Activated CD8-positive, alpha-beta memory T cell treated with anti-CD3 and anti-CD28 coated beads, Interleukin-2, amount 10 ng/mL, durations not matched to agents 7 days and 5 days (primary cell): ENCODE measurements at regions not wholly inside any gene's neighbourhood (a gene's known extent, or its start where the extent isn't known, plus 50 kb on each side); places are given as distances from the start of the nearest gene placed in this dataset.
"Not testable (repeated sequence)": the region's sequence is repeated elsewhere in the genome, so short reads cannot be mapped to it uniquely, and the experiment has no call there.

ENCODE experiments used
- ATAC-seq: fragments of 150-1000 bp; cut with Tn5 transposase; one replicate; pipeline ENCODE4 v1.10.0; 2021; ENCODE audit warnings: moderate library complexity
- CTCF ChIA-PET: fragments of 350-600 bp; sonication (Branson Sonifier 250); formaldehyde crosslinking; loops from one replicate; lab custom pipeline; 2021; ENCODE audit warnings: antibody characterized with exemption; lab: Charles Lee
- DNase-seq: peaks from one replicate; pipeline ENCODE4 v3.0.0-alpha.2; 2020
- H3K27ac Mint-ChIP-seq: one replicate; pipeline ENCODE4 v1.8.0; 2021; ENCODE audit warnings: mild to moderate bottlenecking, mixed read lengths
- H3K27me3 Mint-ChIP-seq: one replicate; pipeline ENCODE4 v1.8.0; 2021; ENCODE audit warnings: mixed read lengths
- H3K36me3 Mint-ChIP-seq: one replicate; pipeline ENCODE4 v1.8.0; 2021; ENCODE audit warnings: mild to moderate bottlenecking, mixed read lengths
- H3K4me1 Mint-ChIP-seq: one replicate; pipeline ENCODE4 v1.8.0; 2021; ENCODE audit warnings: mixed read lengths
- H3K4me3 Mint-ChIP-seq: one replicate; pipeline ENCODE4 v1.8.0; 2021; ENCODE audit warnings: mild to moderate bottlenecking, moderate library complexity, mixed read lengths
- H3K9me3 Mint-ChIP-seq: one replicate; pipeline ENCODE4 v1.8.0; 2022; ENCODE audit warnings: low read depth, mixed read lengths

GRCh38 chr15:24067733-24068501, 380.8 kb upstream of the NDN start:
- H3K4me3 Mint-ChIP-seq = no peak overlapping the region
- peaks cover 24% of the 10 kb centered on the region for H3K9me3 Mint-ChIP-seq
- H3K27ac Mint-ChIP-seq = no peak overlapping the region
- H3K27me3 Mint-ChIP-seq = no peaks in the 10 kb centered on the region
- DNase-seq = no peak
- H3K4me1 Mint-ChIP-seq = no peaks in the 10 kb centered on the region
- no peak for ATAC-seq
- CTCF ChIA-PET = no interaction called here
- H3K36me3 Mint-ChIP-seq = no peaks in the 10 kb centered on the region

- CTCF ChIA-PET = no interaction called here
- ATAC-seq = no peak
- H3K4me3 Mint-ChIP-seq = no peak overlapping the region
- DNase-seq = no peak
- no peaks in the 10 kb centered on the region for H3K4me1 Mint-ChIP-seq
- H3K27ac Mint-ChIP-seq = no peak overlapping the region
- no peaks in the 10 kb centered on the region for H3K27me3 Mint-ChIP-seq
- H3K36me3 Mint-ChIP-seq = no peaks in the 10 kb centered on the region
- H3K9me3 Mint-ChIP-seq = peaks cover 17% of the 10 kb centered on the region
These were observed 388.4 kb upstream of the NDN start for GRCh38 chr15:24075420-24076089.

- no peak for ATAC-seq
- Mint-ChIP-seq H3K4me3 (no peak overlapping the region), H3K36me3 (no peaks in the 10 kb centered on the region), H3K27me3 (no peaks in the 10 kb centered on the region), H3K27ac (no peak overlapping the region), H3K9me3 (peaks cover 18% of the 10 kb centered on the region), H3K4me1 (no peaks in the 10 kb centered on the region)
- CTCF ChIA-PET = no interaction called here
- DNase-seq = no peak
These were observed 389.1 kb upstream of the NDN start for GRCh38 chr15:24076090-24076784.

- ATAC-seq (no peak), DNase-seq (no peak)
- peaks cover 18% of the 10 kb centered on the region for H3K9me3 Mint-ChIP-seq
- H3K27ac Mint-ChIP-seq = no peak overlapping the region
- CTCF ChIA-PET = no interaction called here
- no peaks in the 10 kb centered on the region for H3K36me3 Mint-ChIP-seq
- H3K27me3 Mint-ChIP-seq = no peaks in the 10 kb centered on the region
- no peaks in the 10 kb centered on the region for H3K4me1 Mint-ChIP-seq
- H3K4me3 Mint-ChIP-seq = no peak overlapping the region
These were observed 391.4 kb upstream of the NDN start for GRCh38 chr15:24078310-24079029.

- H3K36me3 Mint-ChIP-seq, H3K4me3 Mint-ChIP-seq, H3K4me1 Mint-ChIP-seq, CTCF ChIA-PET, ATAC-seq, H3K27me3 Mint-ChIP-seq, H3K27ac Mint-ChIP-seq, DNase-seq: not testable (repeated sequence)
- peaks cover 23% of the 10 kb centered on the region for H3K9me3 Mint-ChIP-seq
These were observed 401.8 kb upstream of the NDN start for GRCh38 chr15:24088941-24089340.

- H3K27me3 Mint-ChIP-seq, H3K4me1 Mint-ChIP-seq, H3K36me3 Mint-ChIP-seq, ATAC-seq, H3K27ac Mint-ChIP-seq, DNase-seq, H3K9me3 Mint-ChIP-seq, H3K4me3 Mint-ChIP-seq, CTCF ChIA-PET: not testable (repeated sequence)
These were observed 414.4 kb upstream of the NDN start for GRCh38 chr15:24101503-24101902.

GRCh38 chr15:24107524-24107923, 420.4 kb upstream of the NDN start:
- H3K9me3 Mint-ChIP-seq, H3K4me3 Mint-ChIP-seq, H3K27me3 Mint-ChIP-seq, H3K4me1 Mint-ChIP-seq, H3K27ac Mint-ChIP-seq, DNase-seq, H3K36me3 Mint-ChIP-seq, CTCF ChIA-PET, ATAC-seq: not testable (repeated sequence)

- DNase-seq, H3K4me1 Mint-ChIP-seq, CTCF ChIA-PET, H3K4me3 Mint-ChIP-seq, ATAC-seq, H3K9me3 Mint-ChIP-seq, H3K36me3 Mint-ChIP-seq, H3K27ac Mint-ChIP-seq, H3K27me3 Mint-ChIP-seq: not testable (repeated sequence)
These were observed 420.8 kb upstream of the NDN start for GRCh38 chr15:24107948-24108347.

- H3K27ac Mint-ChIP-seq, H3K27me3 Mint-ChIP-seq, H3K9me3 Mint-ChIP-seq, CTCF ChIA-PET, H3K4me3 Mint-ChIP-seq, H3K4me1 Mint-ChIP-seq, DNase-seq, ATAC-seq, H3K36me3 Mint-ChIP-seq: not testable (repeated sequence)
These were observed 421.2 kb upstream of the NDN start for GRCh38 chr15:24108349-24108748.

GRCh38 chr15:24139622-24140021, 452.5 kb upstream of the NDN start:
- DNase-seq, H3K36me3 Mint-ChIP-seq, H3K4me1 Mint-ChIP-seq, CTCF ChIA-PET, H3K4me3 Mint-ChIP-seq, H3K27me3 Mint-ChIP-seq, ATAC-seq, H3K27ac Mint-ChIP-seq, H3K9me3 Mint-ChIP-seq: not testable (repeated sequence)

GRCh38 chr15:24145070-24145469, 458.0 kb upstream of the NDN start:
- H3K9me3 Mint-ChIP-seq, H3K36me3 Mint-ChIP-seq, H3K4me3 Mint-ChIP-seq, H3K27me3 Mint-ChIP-seq, CTCF ChIA-PET, H3K4me1 Mint-ChIP-seq, DNase-seq, H3K27ac Mint-ChIP-seq, ATAC-seq: not testable (repeated sequence)

- CTCF ChIA-PET = no interaction called here
- no peaks in the 10 kb centered on the region for H3K4me1 Mint-ChIP-seq
- no peak overlapping the region for H3K27ac Mint-ChIP-seq
- H3K9me3 Mint-ChIP-seq = no peaks in the 10 kb centered on the region
- no peak overlapping the region for H3K4me3 Mint-ChIP-seq
- no peaks in the 10 kb centered on the region for H3K27me3 Mint-ChIP-seq
- DNase-seq (no peak), ATAC-seq (no peak)
- no peaks in the 10 kb centered on the region for H3K36me3 Mint-ChIP-seq
These were observed 459.1 kb upstream of the NDN start for GRCh38 chr15:24146251-24146650.

- H3K36me3 Mint-ChIP-seq = no peaks in the 10 kb centered on the region
- CTCF ChIA-PET = no interaction called here
- DNase-seq (no peak), ATAC-seq (no peak)
- H3K4me3 Mint-ChIP-seq = no peak overlapping the region
- H3K9me3 Mint-ChIP-seq = no peaks in the 10 kb centered on the region
- no peaks in the 10 kb centered on the region for H3K4me1 Mint-ChIP-seq
- no peak overlapping the region for H3K27ac Mint-ChIP-seq
- H3K27me3 Mint-ChIP-seq = no peaks in the 10 kb centered on the region
These were observed 463.4 kb upstream of the NDN start for GRCh38 chr15:24150542-24150941.
